ENCODE measurements at regions not wholly inside any gene's neighbourhood (a gene's known extent, or its start where the extent isn't known, plus 50 kb on each side); places are given as distances from the start of the nearest gene placed in this dataset.

GRCh38 chr3:22792533-22792932 is 410.6 kb upstream of the UBE2E2 start:
- ChIA-PET POLR2A (no interaction called here), CTCF (interaction anchor here (0.9 kb wide), 1 partner anchor 1051 kb away, joined by 3 read pairs; no protein-coding TSS in a partner anchor)
- intact Hi-C loops (cut with DNase I, micrococcal nuclease): no loop called here
- Mint-ChIP-seq H3K27me3 (no peaks in the 10 kb centered on the region), H3K36me3 (ENCODE audit: low read depth) (no peaks in the 10 kb centered on the region), H3K4me3 (no peak overlapping the region), H3K9me3 (no peaks in the 10 kb centered on the region), H3K27ac (no peak overlapping the region), H3K4me1 (ENCODE audit: low read depth) (no peaks in the 10 kb centered on the region)
- Histone ChIP-seq H3K9me3 (ENCODE audit: control insufficient read depth in 1 of 2, insufficient read depth in 1 of 2, low read length in 2 of 2) (peaks cover 0 to 4% of the 10 kb centered on the region in 2 experiments), H3K36me3 (ENCODE audit: insufficient read depth, low read length) (no peaks in the 10 kb centered on the region), H3K27me3 (ENCODE audit: control insufficient read depth in 1 of 2, insufficient read depth in 2 of 2, low read length in 2 of 2) (no peaks in the 10 kb centered on the region), H3K4me1 (ENCODE audit: insufficient read depth, low read length) (no peaks in the 10 kb centered on the region), H3K27ac (ENCODE audit: low read depth in 1 of 2, low read length in 2 of 2) (no peak overlapping the region), H3K4me3 (ENCODE audit: low read length) (no peak overlapping the region)
- ATAC-seq (ENCODE audit: poor library complexity): no peak
- DNase-seq: no peak
- TF ChIP-seq CTCF (IDR thresholded peaks at IDR 0.05): no peak

DNA sequence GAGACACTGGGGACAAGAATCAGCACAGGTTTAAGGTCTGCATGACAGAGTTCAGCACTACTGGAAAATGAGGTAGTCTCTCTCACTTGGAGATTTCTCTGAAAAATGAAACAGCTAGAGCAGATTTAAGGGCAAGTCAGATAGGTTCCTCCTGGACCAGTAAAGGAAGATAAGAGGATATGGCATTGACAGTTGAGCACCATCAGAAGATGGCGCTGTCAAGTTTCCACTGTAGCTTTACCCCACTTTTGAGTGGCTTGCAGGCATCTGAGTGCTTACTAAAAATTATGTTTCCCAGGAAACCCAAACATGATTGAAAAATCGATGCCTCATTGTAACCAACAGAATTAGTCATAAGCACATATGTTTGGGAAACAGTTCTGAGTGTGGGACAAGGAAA is 407.2 kb upstream of the UBE2E2 start:
- Histone ChIP-seq H3K4me1 (ENCODE audit: insufficient read depth, low read length) (no peaks in the 10 kb centered on the region), H3K27ac (ENCODE audit: low read depth in 1 of 2, low read length in 2 of 2) (no peak overlapping the region), H3K9me3 (ENCODE audit: control insufficient read depth in 1 of 2, insufficient read depth in 1 of 2, low read length in 2 of 2) (no peaks in the 10 kb centered on the region), H3K36me3 (ENCODE audit: insufficient read depth, low read length) (no peaks in the 10 kb centered on the region), H3K4me3 (ENCODE audit: low read length) (no peak overlapping the region), H3K27me3 (ENCODE audit: control insufficient read depth in 1 of 2, insufficient read depth in 2 of 2, low read length in 2 of 2) (no peaks in the 10 kb centered on the region)
- no peak for DNase-seq
- H3K4me1 Mint-ChIP-seq (ENCODE audit: low read depth): no peaks in the 10 kb centered on the region
- CTCF ChIA-PET: no interaction called here
- no peaks in the 10 kb centered on the region for H3K36me3 Mint-ChIP-seq (ENCODE audit: low read depth)
- H3K27me3 Mint-ChIP-seq: no peaks in the 10 kb centered on the region
- no peak overlapping the region for H3K4me3 Mint-ChIP-seq
- H3K9me3 Mint-ChIP-seq: no peaks in the 10 kb centered on the region
- no peak for ATAC-seq (ENCODE audit: poor library complexity)
- POLR2A ChIA-PET: no interaction called here
- no peak overlapping the region for H3K27ac Mint-ChIP-seq
- no peak for TF ChIP-seq CTCF (IDR thresholded peaks at IDR 0.05)
- intact Hi-C loops (cut with DNase I, micrococcal nuclease): no loop called here

DNA sequence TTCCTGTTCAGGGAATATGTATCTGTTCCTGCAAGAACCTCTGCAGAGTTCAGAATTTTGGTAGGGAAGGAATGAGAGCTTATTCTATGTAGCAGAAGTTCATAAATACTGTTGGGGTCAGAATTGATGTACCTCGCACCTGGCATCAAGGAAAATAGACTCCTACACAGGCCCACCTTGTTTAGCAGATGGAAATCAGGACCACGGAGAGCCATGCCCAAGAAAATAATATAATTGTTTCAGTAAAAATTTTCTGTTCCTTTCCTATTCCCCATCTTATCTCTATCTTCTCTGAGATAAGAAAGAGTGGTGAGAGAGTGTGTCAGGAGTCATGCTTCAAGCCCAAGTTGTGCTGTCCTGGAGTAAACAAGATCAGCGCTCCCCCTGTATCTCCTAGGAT is 404.7 kb upstream of the UBE2E2 start:
- Mint-ChIP-seq H3K4me1 (ENCODE audit: low read depth) (no peaks in the 10 kb centered on the region), H3K36me3 (ENCODE audit: low read depth) (no peaks in the 10 kb centered on the region), H3K27me3 (no peaks in the 10 kb centered on the region), H3K27ac (no peak overlapping the region), H3K4me3 (no peak overlapping the region), H3K9me3 (no peaks in the 10 kb centered on the region)
- Histone ChIP-seq H3K27ac (ENCODE audit: low read depth in 1 of 2, low read length in 2 of 2) (no peak overlapping the region), H3K4me3 (ENCODE audit: low read length) (no peak overlapping the region), H3K36me3 (ENCODE audit: insufficient read depth, low read length) (no peaks in the 10 kb centered on the region), H3K27me3 (ENCODE audit: control insufficient read depth in 1 of 2, insufficient read depth in 2 of 2, low read length in 2 of 2) (no peaks in the 10 kb centered on the region), H3K4me1 (ENCODE audit: insufficient read depth, low read length) (no peaks in the 10 kb centered on the region), H3K9me3 (ENCODE audit: control insufficient read depth in 1 of 2, insufficient read depth in 1 of 2, low read length in 2 of 2) (peaks cover 0 to 3% of the 10 kb centered on the region in 2 experiments)
- DNase-seq: no peak
- ATAC-seq (ENCODE audit: poor library complexity): no peak
- intact Hi-C loops (cut with DNase I, micrococcal nuclease): no loop called here
- CTCF ChIA-PET: no interaction called here
- TF ChIP-seq CTCF (IDR thresholded peaks at IDR 0.05): no peak
- POLR2A ChIA-PET: no interaction called here

Measured in CD4-positive, alpha-beta T cell (primary cell).